Calu3 (cell line): ENCODE measurements at regions not wholly inside any gene's neighbourhood (a gene's known extent, or its start where the extent isn't known, plus 50 kb on each side); places are given as distances from the start of the nearest gene placed in this dataset.

Experiments used
- BruUV-seq: library from RNA; stranded (reverse); fragments of 400-500 nt; replicated peaks from 2 replicates; lab custom pipeline; 2021; lab: Mats Ljungman, UMichigan
- CTCF ChIA-PET: fragments of 300-600 bp; sonication (Branson Sonifier 250); formaldehyde crosslinking; loops from one replicate; lab custom pipeline; 2022; ENCODE audit warnings: antibody characterized with exemption; lab: Charles Lee
- DNase-seq: peaks from one replicate; pipeline ENCODE4 v3.0.0; 2022
- H3K27ac Mint-ChIP-seq: one replicate; pipeline ENCODE4 v1.8.0; 2022; ENCODE audit warnings: mixed read lengths; ENCODE audit not compliant: unreplicated experiment
- H3K27me3 Mint-ChIP-seq: one replicate; pipeline ENCODE4 v1.8.0; 2022; ENCODE audit warnings: mixed read lengths; ENCODE audit not compliant: unreplicated experiment
- H3K36me3 Mint-ChIP-seq: one replicate; pipeline ENCODE4 v1.8.0; 2022; ENCODE audit warnings: mild to moderate bottlenecking, moderate library complexity, mixed read lengths; ENCODE audit not compliant: insufficient read depth, unreplicated experiment
- H3K4me1 Mint-ChIP-seq: one replicate; pipeline ENCODE4 v1.8.0; 2022; ENCODE audit warnings: mild to moderate bottlenecking, low read depth, mixed read lengths; ENCODE audit not compliant: unreplicated experiment
- H3K4me3 Mint-ChIP-seq: one replicate; pipeline ENCODE4 v1.8.0; 2022; ENCODE audit warnings: mild to moderate bottlenecking, low read depth, moderate library complexity, mixed read lengths; ENCODE audit not compliant: unreplicated experiment
- H3K9me3 Mint-ChIP-seq: one replicate; pipeline ENCODE4 v1.8.0; 2022; ENCODE audit warnings: low read depth, mixed read lengths; ENCODE audit not compliant: unreplicated experiment
- CTCF ChIP-seq: fragments of 200-600 bp; IDR thresholded peaks from one replicate; pipeline ENCODE4 v1.8.0; 2022; ENCODE audit warnings: antibody characterized with exemption; ENCODE audit not compliant: unreplicated experiment
- intact Hi-C: fragments of 100-400 bp; cut with micrococcal nuclease; formaldehyde crosslinking; loops from one replicate; pipeline ENCODE4 v1.10.0; 2022; ENCODE audit not compliant: unreplicated experiment

GRCh38 chr5:115369430-115370144 is 73.1 kb upstream of the CCDC112 start:
- peaks cover 16% of the 10 kb centered on the region for H3K4me1 Mint-ChIP-seq
- CTCF ChIA-PET: interaction anchor here (0.8 to 1.7 kb wide), 3 partner anchors 9 to 61 kb away, joined by 3 to 5 read pairs (median 3); no protein-coding TSS in a partner anchor
- H3K4me3 Mint-ChIP-seq: no peak overlapping the region
- BruUV-seq: no TSS peak
- DNase-seq: no peak
- H3K36me3 Mint-ChIP-seq: peaks cover 5% of the 10 kb centered on the region
- no peak overlapping the region for H3K27ac Mint-ChIP-seq
- TF ChIP-seq CTCF: no peak
- intact Hi-C loops: loop anchor here (5.0 kb wide), 1 partner anchor 473 kb away; the partner anchor contains the start of genes AP3S1 and ATG12
- H3K27me3 Mint-ChIP-seq: no peaks in the 10 kb centered on the region
- H3K9me3 Mint-ChIP-seq: no peaks in the 10 kb centered on the region

- Mint-ChIP-seq H3K4me1 (no peaks in the 10 kb centered on the region), H3K27ac (no peak overlapping the region), H3K36me3 (no peaks in the 10 kb centered on the region), H3K9me3 (no peaks in the 10 kb centered on the region), H3K27me3 (no peaks in the 10 kb centered on the region), H3K4me3 (no peak overlapping the region)
- CTCF ChIA-PET: interaction anchor here (0.6 kb wide), 1 partner anchor 60 kb away, joined by 3 read pairs; no protein-coding TSS in a partner anchor
- intact Hi-C loops: no loop called here
- DNase-seq: no peak
- TF ChIP-seq CTCF: no peak
- BruUV-seq: no TSS peak
Observed at GRCh38 chr5:115366223-115366622, 69.8 kb upstream of the CCDC112 start.

- no TSS peak for BruUV-seq
- H3K27ac Mint-ChIP-seq: no peak overlapping the region
- no peaks in the 10 kb centered on the region for H3K36me3 Mint-ChIP-seq
- intact Hi-C loops: no loop called here
- no peaks in the 10 kb centered on the region for H3K27me3 Mint-ChIP-seq
- CTCF ChIA-PET: no interaction called here
- no peak for DNase-seq
- H3K4me3 Mint-ChIP-seq: no peak overlapping the region
- no peaks in the 10 kb centered on the region for H3K9me3 Mint-ChIP-seq
- H3K4me1 Mint-ChIP-seq: peaks cover 14% of the 10 kb centered on the region
- TF ChIP-seq CTCF: no peak
Observed at GRCh38 chr5:115363879-115364278, 67.4 kb upstream of the CCDC112 start.

- DNase-seq: no peak
- no TSS peak for BruUV-seq
- H3K27ac Mint-ChIP-seq: no peak overlapping the region
Observed at GRCh38 chr5:115360046-115360685, 63.7 kb upstream of the CCDC112 start.

More at GRCh38 chr5:115360046-115360685, 63.7 kb upstream of the CCDC112 start:
- no peak for TF ChIP-seq CTCF
- Mint-ChIP-seq H3K36me3 (no peaks in the 10 kb centered on the region), H3K4me3 (no peak overlapping the region), H3K9me3 (no peaks in the 10 kb centered on the region), H3K27me3 (no peaks in the 10 kb centered on the region), H3K4me1 (peaks cover 24% of the 10 kb centered on the region)
- CTCF ChIA-PET: interaction anchor here (0.6 kb wide), 1 partner anchor 9 kb away, joined by 3 read pairs; no protein-coding TSS in a partner anchor
- intact Hi-C loops: no loop called here
